ENCODE measurements at regions not wholly inside any gene's neighbourhood (a gene's known extent, or its start where the extent isn't known, plus 50 kb on each side); places are given as distances from the start of the nearest gene placed in this dataset.

DNA sequence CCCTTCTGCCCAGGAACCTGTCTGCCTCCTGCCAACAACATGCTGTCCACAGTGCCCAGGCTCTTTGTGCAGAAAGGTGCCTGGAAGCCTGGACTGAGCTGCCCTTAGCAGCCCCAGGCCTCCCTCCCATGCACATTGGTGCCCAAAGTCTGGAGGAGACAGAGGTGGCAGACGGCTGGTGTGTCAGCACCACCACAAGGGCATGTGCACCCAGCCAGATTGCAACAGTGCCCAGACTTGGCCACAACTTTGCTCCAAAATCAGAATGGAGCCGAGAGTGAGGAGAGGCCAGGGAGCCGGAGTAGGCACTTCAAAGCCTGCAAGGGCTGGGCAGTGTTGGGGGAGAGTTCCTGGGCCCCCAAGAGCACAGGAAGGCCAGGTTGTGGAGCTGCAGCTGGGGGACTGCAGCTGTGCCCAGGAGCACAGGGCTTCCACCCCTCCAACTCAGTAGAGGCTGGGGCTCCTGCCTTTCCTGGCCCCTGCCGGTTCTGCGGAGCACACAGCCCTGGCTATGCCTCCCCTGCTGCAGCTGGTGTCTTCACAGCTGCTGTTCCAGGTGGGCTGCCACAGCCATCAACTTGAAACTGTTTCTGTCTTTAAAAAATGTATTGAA, 1255.8 kb downstream of the SLITRK5 start:
- H3K18ac ChIP-seq (ENCODE audit: low read length): no peak overlapping the region
- no peaks in the 10 kb centered on the region for H3K36me3 ChIP-seq (ENCODE audit: control insufficient read depth in 1 of 2, insufficient read depth in 2 of 2, low read length in 2 of 2)
- H3K9ac ChIP-seq (ENCODE audit: low read length): no peak overlapping the region
- H2BK5ac ChIP-seq (ENCODE audit: low read depth, low read length, poor library complexity): no peak overlapping the region
- H2AK5ac ChIP-seq (ENCODE audit: low read length): no peak overlapping the region
- no peaks in the 10 kb centered on the region for H3K27me3 ChIP-seq (ENCODE audit: insufficient read depth, low read length)
- H3K9me3 ChIP-seq (ENCODE audit: insufficient read depth, low read depth, low read length): peaks cover 2% of the 10 kb centered on the region
- H3K4me2 ChIP-seq (ENCODE audit: low read length): no peak overlapping the region
- no CpG with 5 or more reads among the region's 5 CpGs for WGBS (ENCODE audit: extremely low coverage, insufficient coverage, insufficient read length)
- no peak overlapping the region for H4K12ac ChIP-seq (ENCODE audit: low read depth, low read length)
- H3K27ac ChIP-seq (ENCODE audit: low read depth, low read length): no peak overlapping the region
- no peak overlapping the region for H2AFZ ChIP-seq (ENCODE audit: insufficient read depth, low read length, poor library complexity)
- H3K79me2 ChIP-seq (ENCODE audit: control insufficient read depth, insufficient read depth, low read length, poor library complexity): no peaks in the 10 kb centered on the region
- no peak overlapping the region for H2BK12ac ChIP-seq (ENCODE audit: low read length)
- no peak overlapping the region for H3K4ac ChIP-seq (ENCODE audit: low read depth, low read length)
- H4K8ac ChIP-seq (ENCODE audit: low read depth, low read length): no peak overlapping the region
- no peaks in the 10 kb centered on the region for H3K4me1 ChIP-seq (ENCODE audit: control insufficient read depth in 1 of 2, insufficient read depth in 2 of 2, low read length in 2 of 2)
- DNase-seq: no peak
- H3K79me1 ChIP-seq (ENCODE audit: low read length): no peaks in the 10 kb centered on the region
- no peak overlapping the region for H4K91ac ChIP-seq (ENCODE audit: low read depth, low read length)
- H2BK120ac ChIP-seq (ENCODE audit: insufficient read depth, low read length, poor library complexity): no peak overlapping the region
- peak overlapping the region; percentile 40 for H3K23ac ChIP-seq (ENCODE audit: low read length)
- H3K4me3 ChIP-seq (ENCODE audit: low read depth, low read length): no peak overlapping the region
- no peak overlapping the region for H3K14ac ChIP-seq (ENCODE audit: low read length)

DNA sequence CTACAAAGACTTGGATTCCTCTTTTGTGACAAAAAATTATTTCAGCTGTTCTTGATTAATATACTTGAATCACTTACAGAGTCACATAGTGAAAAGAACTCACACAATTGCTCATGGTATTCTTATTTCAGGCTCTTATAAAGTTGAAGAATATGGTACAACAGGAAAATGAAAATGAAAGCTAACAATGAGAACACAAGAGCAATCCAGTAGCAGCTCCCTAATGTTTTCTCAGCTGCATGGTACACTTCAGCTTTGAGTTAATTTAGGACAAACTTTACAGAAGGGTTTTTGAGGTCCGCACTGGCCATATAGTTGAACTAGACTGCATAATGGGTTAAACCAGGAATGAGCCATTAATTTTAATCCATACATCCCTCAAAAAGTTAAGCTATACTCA, 1261.8 kb downstream of the SLITRK5 start:
- Histone ChIP-seq H4K8ac (ENCODE audit: low read depth, low read length) (no peak overlapping the region), H3K27me3 (ENCODE audit: insufficient read depth, low read length) (no peaks in the 10 kb centered on the region), H3K4me3 (ENCODE audit: low read depth, low read length) (no peak overlapping the region), H3K14ac (ENCODE audit: low read length) (no peak overlapping the region), H2AK5ac (ENCODE audit: low read length) (no peak overlapping the region), H3K9me3 (ENCODE audit: insufficient read depth, low read depth, low read length) (no peaks in the 10 kb centered on the region), H3K9ac (ENCODE audit: low read length) (no peak overlapping the region), H3K4me2 (ENCODE audit: low read length) (no peak overlapping the region), H3K23ac (ENCODE audit: low read length) (no peak overlapping the region), H2BK12ac (ENCODE audit: low read length) (no peak overlapping the region), H3K79me2 (ENCODE audit: control insufficient read depth, insufficient read depth, low read length, poor library complexity) (no peaks in the 10 kb centered on the region), H3K79me1 (ENCODE audit: low read length) (no peaks in the 10 kb centered on the region), H3K4me1 (ENCODE audit: control insufficient read depth in 1 of 2, insufficient read depth in 2 of 2, low read length in 2 of 2) (no peaks in the 10 kb centered on the region), H2AFZ (ENCODE audit: insufficient read depth, low read length, poor library complexity) (no peak overlapping the region), H4K91ac (ENCODE audit: low read depth, low read length) (no peak overlapping the region), H3K4ac (ENCODE audit: low read depth, low read length) (no peak overlapping the region), H2BK120ac (ENCODE audit: insufficient read depth, low read length, poor library complexity) (no peak overlapping the region), H2BK5ac (ENCODE audit: low read depth, low read length, poor library complexity) (no peak overlapping the region), H3K36me3 (ENCODE audit: control insufficient read depth in 1 of 2, insufficient read depth in 2 of 2, low read length in 2 of 2) (no peaks in the 10 kb centered on the region), H4K12ac (ENCODE audit: low read depth, low read length) (no peak overlapping the region), H3K27ac (ENCODE audit: low read depth, low read length) (no peak overlapping the region), H3K18ac (ENCODE audit: low read length) (no peak overlapping the region)
- no peak for DNase-seq
- no CpG with 5 or more reads among the region's 1 CpG for whole genome bisulfite sequencing (ENCODE audit: extremely low coverage, insufficient coverage, insufficient read length)

DNA sequence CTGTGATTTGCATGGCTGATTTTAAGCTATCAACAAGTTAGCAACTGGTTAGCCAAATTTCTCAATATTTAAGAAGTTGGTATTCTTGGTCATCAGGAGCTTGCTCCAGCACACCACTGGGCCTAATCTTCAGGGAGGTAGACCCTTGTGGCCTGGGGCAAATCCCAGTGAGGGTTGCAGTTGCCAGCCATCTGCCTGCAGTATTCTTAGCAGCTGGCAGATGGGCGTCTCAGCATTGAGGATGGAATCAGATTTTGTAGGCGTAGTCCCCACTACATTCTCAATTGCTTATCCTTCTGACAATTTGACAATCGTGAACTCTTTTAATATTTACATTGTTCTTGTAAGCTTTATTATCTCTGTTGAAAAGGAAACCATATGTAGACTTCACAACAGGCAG, 1266.2 kb downstream of the SLITRK5 start:
- H3K9ac ChIP-seq (ENCODE audit: low read length): no peak overlapping the region
- H2AK5ac ChIP-seq (ENCODE audit: low read length): no peak overlapping the region
- H2BK5ac ChIP-seq (ENCODE audit: low read depth, low read length, poor library complexity): no peak overlapping the region
- no peak overlapping the region for H3K27ac ChIP-seq (ENCODE audit: low read depth, low read length)
- WGBS (ENCODE audit: extremely low coverage, insufficient coverage, insufficient read length): no CpG with 5 or more reads among the region's 3 CpGs
- no peak for DNase-seq
- no peaks in the 10 kb centered on the region for H3K27me3 ChIP-seq (ENCODE audit: insufficient read depth, low read length)
- H3K36me3 ChIP-seq (ENCODE audit: control insufficient read depth in 1 of 2, insufficient read depth in 2 of 2, low read length in 2 of 2): no peaks in the 10 kb centered on the region
- no peak overlapping the region for H3K4ac ChIP-seq (ENCODE audit: low read depth, low read length)
- no peaks in the 10 kb centered on the region for H3K79me2 ChIP-seq (ENCODE audit: control insufficient read depth, insufficient read depth, low read length, poor library complexity)
- H4K8ac ChIP-seq (ENCODE audit: low read depth, low read length): no peak overlapping the region
- H2AFZ ChIP-seq (ENCODE audit: insufficient read depth, low read length, poor library complexity): no peak overlapping the region
- no peak overlapping the region for H2BK12ac ChIP-seq (ENCODE audit: low read length)
- H4K91ac ChIP-seq (ENCODE audit: low read depth, low read length): no peak overlapping the region
- no peak overlapping the region for H2BK120ac ChIP-seq (ENCODE audit: insufficient read depth, low read length, poor library complexity)
- H3K14ac ChIP-seq (ENCODE audit: low read length): no peak overlapping the region
- no peaks in the 10 kb centered on the region for H3K79me1 ChIP-seq (ENCODE audit: low read length)
- no peak overlapping the region for H3K4me3 ChIP-seq (ENCODE audit: low read depth, low read length)
- H3K4me1 ChIP-seq (ENCODE audit: control insufficient read depth in 1 of 2, insufficient read depth in 2 of 2, low read length in 2 of 2): no peaks in the 10 kb centered on the region
- no peak overlapping the region for H3K4me2 ChIP-seq (ENCODE audit: low read length)
- no peak overlapping the region for H3K18ac ChIP-seq (ENCODE audit: low read length)
- no peak overlapping the region for H3K23ac ChIP-seq (ENCODE audit: low read length)
- H3K9me3 ChIP-seq (ENCODE audit: insufficient read depth, low read depth, low read length): no peaks in the 10 kb centered on the region
- H4K12ac ChIP-seq (ENCODE audit: low read depth, low read length): no peak overlapping the region

DNA sequence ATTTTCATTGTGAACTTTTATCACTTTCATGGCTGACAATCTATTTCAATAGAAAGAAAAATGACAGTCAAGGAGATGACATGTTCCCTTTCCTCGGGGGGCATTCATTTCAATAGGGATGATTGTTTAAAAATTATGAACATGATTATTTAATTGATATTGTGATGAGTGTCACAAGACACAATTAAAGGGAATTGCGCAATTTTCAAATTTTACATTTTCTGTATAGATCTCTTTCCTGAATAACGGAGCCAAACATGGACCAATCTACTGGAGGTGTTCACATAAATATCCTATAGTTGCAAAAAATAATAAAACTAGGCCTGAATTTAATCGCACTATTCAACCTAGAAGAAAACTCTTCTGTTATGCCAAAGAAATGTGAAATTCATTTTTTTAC, 1274.6 kb downstream of the SLITRK5 start:
- no peak overlapping the region for H2BK120ac ChIP-seq (ENCODE audit: insufficient read depth, low read length, poor library complexity)
- no peaks in the 10 kb centered on the region for H3K79me2 ChIP-seq (ENCODE audit: control insufficient read depth, insufficient read depth, low read length, poor library complexity)
- H3K79me1 ChIP-seq (ENCODE audit: low read length): no peaks in the 10 kb centered on the region
- H4K8ac ChIP-seq (ENCODE audit: low read depth, low read length): no peak overlapping the region
- H3K36me3 ChIP-seq (ENCODE audit: control insufficient read depth in 1 of 2, insufficient read depth in 2 of 2, low read length in 2 of 2): no peaks in the 10 kb centered on the region
- no peak overlapping the region for H3K4me2 ChIP-seq (ENCODE audit: low read length)
- H2AFZ ChIP-seq (ENCODE audit: insufficient read depth, low read length, poor library complexity): no peak overlapping the region
- H2BK12ac ChIP-seq (ENCODE audit: low read length): no peak overlapping the region
- no CpG with 5 or more reads among the region's 4 CpGs for WGBS (ENCODE audit: extremely low coverage, insufficient coverage, insufficient read length)
- H3K4me1 ChIP-seq (ENCODE audit: control insufficient read depth in 1 of 2, insufficient read depth in 2 of 2, low read length in 2 of 2): no peaks in the 10 kb centered on the region
- H3K4me3 ChIP-seq (ENCODE audit: low read depth, low read length): no peak overlapping the region
- H3K23ac ChIP-seq (ENCODE audit: low read length): no peak overlapping the region
- no peak overlapping the region for H3K27ac ChIP-seq (ENCODE audit: low read depth, low read length)
- no peak for DNase-seq
- no peak overlapping the region for H3K14ac ChIP-seq (ENCODE audit: low read length)
- no peak overlapping the region for H2BK5ac ChIP-seq (ENCODE audit: low read depth, low read length, poor library complexity)
- no peak overlapping the region for H2AK5ac ChIP-seq (ENCODE audit: low read length)
- no peaks in the 10 kb centered on the region for H3K27me3 ChIP-seq (ENCODE audit: insufficient read depth, low read length)
- H3K4ac ChIP-seq (ENCODE audit: low read depth, low read length): no peak overlapping the region
- no peaks in the 10 kb centered on the region for H3K9me3 ChIP-seq (ENCODE audit: insufficient read depth, low read depth, low read length)
- no peak overlapping the region for H3K18ac ChIP-seq (ENCODE audit: low read length)
- no peak overlapping the region for H4K12ac ChIP-seq (ENCODE audit: low read depth, low read length)
- H3K9ac ChIP-seq (ENCODE audit: low read length): no peak overlapping the region
- H4K91ac ChIP-seq (ENCODE audit: low read depth, low read length): no peak overlapping the region

Data from trophoblast cell (in vitro differentiated cells and primary cell).